ENCODE measurements at regions not wholly inside any gene's neighbourhood (a gene's known extent, or its start where the extent isn't known, plus 50 kb on each side); places are given as distances from the start of the nearest gene placed in this dataset.

DNA sequence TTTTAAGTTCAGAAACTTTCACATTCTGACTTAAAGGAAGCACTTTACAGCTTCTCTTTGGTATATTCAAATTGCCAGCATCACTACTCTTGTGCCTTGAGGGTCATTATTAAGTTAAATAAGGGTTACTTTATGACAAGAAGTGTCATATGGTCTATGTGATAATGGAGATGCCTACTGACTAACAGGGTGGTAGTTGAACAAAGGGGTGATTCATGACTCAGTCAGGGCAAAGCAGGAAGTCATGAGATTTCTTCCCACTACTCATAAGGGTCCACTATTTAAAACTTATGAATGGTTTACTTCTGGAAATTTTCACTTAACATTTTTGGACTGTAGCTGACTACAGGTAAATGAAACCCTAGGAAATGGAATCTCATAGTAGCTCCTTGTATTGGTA lies 938.3 kb upstream of the PTPRD start:
- Mint-ChIP-seq H3K36me3 (no peaks in the 10 kb centered on the region), H3K4me1 (peaks cover 10% of the 10 kb centered on the region), H3K9me3 (no peaks in the 10 kb centered on the region), H3K27ac (no peak overlapping the region), H3K27me3 (ENCODE audit: low read depth) (no peaks in the 10 kb centered on the region), H3K4me3 (no peak overlapping the region)
- ATAC-seq (no peak), DNase-seq (ENCODE audit: low spot score) (no peak)
- POLR2A ChIA-PET = no interaction called here
- no peak for TF ChIP-seq FOXP1 (CRISPR knock-in tag; IDR thresholded peaks at IDR 0.05; ENCODE audit: borderline replicate concordance)
- no peak for TF ChIP-seq GRHL2 (CRISPR knock-in tag; IDR thresholded peaks at IDR 0.05; ENCODE audit: insufficient replicate concordance, severe bottlenecking)
- TF ChIP-seq SP1 (CRISPR knock-in tag; conservative IDR thresholded peaks at IDR 0.05) = no peak
- no peak for TF ChIP-seq GTF2I (CRISPR knock-in tag; conservative IDR thresholded peaks at IDR 0.05)
- no peak for TF ChIP-seq ETV6 (CRISPR knock-in tag; IDR thresholded peaks at IDR 0.05)
- no peak for TF ChIP-seq EMX1 (CRISPR knock-in tag; IDR thresholded peaks at IDR 0.05)
- no peak for TF ChIP-seq CBFB (CRISPR knock-in tag; IDR thresholded peaks at IDR 0.05; ENCODE audit: low read depth)
- no peak for TF ChIP-seq MXD4 (CRISPR knock-in tag; IDR thresholded peaks at IDR 0.05; ENCODE audit: borderline replicate concordance)
- TF ChIP-seq, protein P1, sequence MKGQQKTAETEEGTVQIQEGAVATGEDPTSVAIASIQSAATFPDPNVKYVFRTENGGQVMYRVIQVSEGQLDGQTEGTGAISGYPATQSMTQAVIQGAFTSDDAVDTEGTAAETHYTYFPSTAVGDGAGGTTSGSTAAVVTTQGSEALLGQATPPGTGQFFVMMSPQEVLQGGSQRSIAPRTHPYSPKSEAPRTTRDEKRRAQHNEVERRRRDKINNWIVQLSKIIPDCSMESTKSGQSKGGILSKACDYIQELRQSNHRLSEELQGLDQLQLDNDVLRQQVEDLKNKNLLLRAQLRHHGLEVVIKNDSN (CRISPR knock-in tag; IDR thresholded peaks at IDR 0.05) = no peak
- no peak for TF ChIP-seq SMAD3 (CRISPR knock-in tag; IDR thresholded peaks at IDR 0.05; ENCODE audit: borderline replicate concordance)
- TF ChIP-seq, protein P2, sequence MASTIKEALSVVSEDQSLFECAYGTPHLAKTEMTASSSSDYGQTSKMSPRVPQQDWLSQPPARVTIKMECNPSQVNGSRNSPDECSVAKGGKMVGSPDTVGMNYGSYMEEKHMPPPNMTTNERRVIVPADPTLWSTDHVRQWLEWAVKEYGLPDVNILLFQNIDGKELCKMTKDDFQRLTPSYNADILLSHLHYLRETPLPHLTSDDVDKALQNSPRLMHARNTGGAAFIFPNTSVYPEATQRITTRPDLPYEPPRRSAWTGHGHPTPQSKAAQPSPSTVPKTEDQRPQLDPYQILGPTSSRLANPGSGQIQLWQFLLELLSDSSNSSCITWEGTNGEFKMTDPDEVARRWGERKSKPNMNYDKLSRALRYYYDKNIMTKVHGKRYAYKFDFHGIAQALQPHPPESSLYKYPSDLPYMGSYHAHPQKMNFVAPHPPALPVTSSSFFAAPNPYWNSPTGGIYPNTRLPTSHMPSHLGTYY (CRISPR knock-in tag; IDR thresholded peaks at IDR 0.05) = no peak
- TF ChIP-seq TEAD1 (CRISPR knock-in tag; IDR thresholded peaks at IDR 0.05) = no peak
- TF ChIP-seq, protein P3, sequence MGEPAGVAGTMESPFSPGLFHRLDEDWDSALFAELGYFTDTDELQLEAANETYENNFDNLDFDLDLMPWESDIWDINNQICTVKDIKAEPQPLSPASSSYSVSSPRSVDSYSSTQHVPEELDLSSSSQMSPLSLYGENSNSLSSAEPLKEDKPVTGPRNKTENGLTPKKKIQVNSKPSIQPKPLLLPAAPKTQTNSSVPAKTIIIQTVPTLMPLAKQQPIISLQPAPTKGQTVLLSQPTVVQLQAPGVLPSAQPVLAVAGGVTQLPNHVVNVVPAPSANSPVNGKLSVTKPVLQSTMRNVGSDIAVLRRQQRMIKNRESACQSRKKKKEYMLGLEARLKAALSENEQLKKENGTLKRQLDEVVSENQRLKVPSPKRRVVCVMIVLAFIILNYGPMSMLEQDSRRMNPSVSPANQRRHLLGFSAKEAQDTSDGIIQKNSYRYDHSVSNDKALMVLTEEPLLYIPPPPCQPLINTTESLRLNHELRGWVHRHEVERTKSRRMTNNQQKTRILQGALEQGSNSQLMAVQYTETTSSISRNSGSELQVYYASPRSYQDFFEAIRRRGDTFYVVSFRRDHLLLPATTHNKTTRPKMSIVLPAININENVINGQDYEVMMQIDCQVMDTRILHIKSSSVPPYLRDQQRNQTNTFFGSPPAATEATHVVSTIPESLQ (CRISPR knock-in tag; IDR thresholded peaks at IDR 0.05) = no peak
- TF ChIP-seq ATF1 (CRISPR knock-in tag; IDR thresholded peaks at IDR 0.05) = no peak
- TF ChIP-seq, protein P4, sequence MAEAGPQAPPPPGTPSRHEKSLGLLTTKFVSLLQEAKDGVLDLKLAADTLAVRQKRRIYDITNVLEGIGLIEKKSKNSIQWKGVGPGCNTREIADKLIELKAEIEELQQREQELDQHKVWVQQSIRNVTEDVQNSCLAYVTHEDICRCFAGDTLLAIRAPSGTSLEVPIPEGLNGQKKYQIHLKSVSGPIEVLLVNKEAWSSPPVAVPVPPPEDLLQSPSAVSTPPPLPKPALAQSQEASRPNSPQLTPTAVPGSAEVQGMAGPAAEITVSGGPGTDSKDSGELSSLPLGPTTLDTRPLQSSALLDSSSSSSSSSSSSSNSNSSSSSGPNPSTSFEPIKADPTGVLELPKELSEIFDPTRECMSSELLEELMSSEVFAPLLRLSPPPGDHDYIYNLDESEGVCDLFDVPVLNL (CRISPR knock-in tag; IDR thresholded peaks at IDR 0.05; ENCODE audit: borderline replicate concordance, low read depth) = no peak
- TF ChIP-seq CREB1 (CRISPR knock-in tag; IDR thresholded peaks at IDR 0.05) = no peak
- TF ChIP-seq PRRX2 (CRISPR knock-in tag; IDR thresholded peaks at IDR 0.05) = no peak
- TF ChIP-seq, protein P5, sequence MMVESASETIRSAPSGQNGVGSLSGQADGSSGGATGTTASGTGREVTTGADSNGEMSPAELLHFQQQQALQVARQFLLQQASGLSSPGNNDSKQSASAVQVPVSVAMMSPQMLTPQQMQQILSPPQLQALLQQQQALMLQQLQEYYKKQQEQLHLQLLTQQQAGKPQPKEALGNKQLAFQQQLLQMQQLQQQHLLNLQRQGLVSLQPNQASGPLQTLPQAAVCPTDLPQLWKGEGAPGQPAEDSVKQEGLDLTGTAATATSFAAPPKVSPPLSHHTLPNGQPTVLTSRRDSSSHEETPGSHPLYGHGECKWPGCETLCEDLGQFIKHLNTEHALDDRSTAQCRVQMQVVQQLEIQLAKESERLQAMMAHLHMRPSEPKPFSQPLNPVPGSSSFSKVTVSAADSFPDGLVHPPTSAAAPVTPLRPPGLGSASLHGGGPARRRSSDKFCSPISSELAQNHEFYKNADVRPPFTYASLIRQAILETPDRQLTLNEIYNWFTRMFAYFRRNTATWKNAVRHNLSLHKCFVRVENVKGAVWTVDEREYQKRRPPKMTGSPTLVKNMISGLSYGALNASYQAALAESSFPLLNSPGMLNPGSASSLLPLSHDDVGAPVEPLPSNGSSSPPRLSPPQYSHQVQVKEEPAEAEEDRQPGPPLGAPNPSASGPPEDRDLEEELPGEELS (CRISPR knock-in tag; IDR thresholded peaks at IDR 0.05) = no peak
- TF ChIP-seq, protein P6, sequence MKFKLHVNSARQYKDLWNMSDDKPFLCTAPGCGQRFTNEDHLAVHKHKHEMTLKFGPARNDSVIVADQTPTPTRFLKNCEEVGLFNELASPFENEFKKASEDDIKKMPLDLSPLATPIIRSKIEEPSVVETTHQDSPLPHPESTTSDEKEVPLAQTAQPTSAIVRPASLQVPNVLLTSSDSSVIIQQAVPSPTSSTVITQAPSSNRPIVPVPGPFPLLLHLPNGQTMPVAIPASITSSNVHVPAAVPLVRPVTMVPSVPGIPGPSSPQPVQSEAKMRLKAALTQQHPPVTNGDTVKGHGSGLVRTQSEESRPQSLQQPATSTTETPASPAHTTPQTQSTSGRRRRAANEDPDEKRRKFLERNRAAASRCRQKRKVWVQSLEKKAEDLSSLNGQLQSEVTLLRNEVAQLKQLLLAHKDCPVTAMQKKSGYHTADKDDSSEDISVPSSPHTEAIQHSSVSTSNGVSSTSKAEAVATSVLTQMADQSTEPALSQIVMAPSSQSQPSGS (CRISPR knock-in tag; IDR thresholded peaks at IDR 0.05; ENCODE audit: borderline replicate concordance, low read depth) = no peak
- no peak for TF ChIP-seq ZNF263 (CRISPR knock-in tag; IDR thresholded peaks at IDR 0.05; ENCODE audit: low read depth)
- CTCF ChIA-PET = no interaction called here
